ENCODE measurements at regions not wholly inside any gene's neighbourhood (a gene's known extent, or its start where the extent isn't known, plus 50 kb on each side); places are given as distances from the start of the nearest gene placed in this dataset.

DNA sequence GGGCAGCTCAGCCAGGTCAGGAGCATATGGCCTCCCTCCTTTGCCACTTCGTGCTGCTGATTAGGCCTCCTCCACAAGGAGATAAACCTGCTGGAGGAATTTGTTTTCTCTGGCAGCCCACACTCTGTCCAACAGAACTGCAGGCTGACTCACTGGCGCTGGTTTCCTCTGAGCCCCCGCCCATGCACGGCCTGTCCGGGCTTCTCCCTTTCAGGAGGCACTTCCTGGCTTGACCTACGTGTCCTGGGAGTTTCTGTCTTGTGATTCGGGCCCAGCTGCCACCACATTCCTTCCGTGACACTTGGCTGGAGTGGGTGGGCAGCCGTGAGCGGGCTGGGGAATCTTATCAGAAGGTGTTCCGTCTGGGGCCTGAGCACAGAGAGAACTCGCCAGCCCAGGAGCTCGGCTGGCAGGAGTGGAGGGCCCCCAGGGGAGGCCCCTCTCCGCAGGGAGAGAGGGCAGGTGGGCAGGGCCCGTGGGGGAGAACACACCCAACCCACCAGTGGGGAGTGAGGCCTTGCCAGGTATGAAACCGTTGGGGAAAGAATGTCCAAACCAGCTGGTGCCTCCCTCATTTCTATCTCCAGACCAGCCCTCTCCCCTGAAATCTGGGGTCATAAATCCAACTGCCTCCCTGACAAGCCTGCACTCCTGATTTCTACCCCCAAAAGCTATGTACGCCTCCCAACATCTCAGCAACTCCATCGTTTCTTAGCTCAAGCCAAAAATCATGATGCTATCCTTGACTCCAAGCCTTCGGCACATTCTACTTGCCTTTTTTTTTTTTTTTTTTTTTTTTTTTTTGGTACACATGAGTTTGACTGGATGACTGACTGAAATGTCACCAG is 110.6 kb upstream of the MEF2A start:
- H3K9me3 ChIP-seq (ENCODE audit: control insufficient read depth, insufficient read depth, low read depth, low read length): no peaks in the 10 kb centered on the region; the same call in 1 of the 2 replicates
- H3K27ac ChIP-seq (ENCODE audit: extremely low read depth, low read depth, low read length): peak overlapping the region; percentile 13; the same call in 1 of the 2 replicates
- H3K36me3 ChIP-seq (ENCODE audit: control insufficient read depth in 2 of 2, insufficient read depth in 1 of 2, low read length in 2 of 2): no peaks in the 10 kb centered on the region
- POLR2A ChIA-PET: interaction anchor here (0.7 to 1.4 kb wide), 3 partner anchors 52 to 150 kb away, joined by 3 to 4 read pairs (median 4); no protein-coding TSS in a partner anchor
- peaks cover 7% of the 10 kb centered on the region for H3K4me1 ChIP-seq (ENCODE audit: control insufficient read depth, insufficient read depth, low read length)
- H3K4me3 ChIP-seq (ENCODE audit: low read depth, low read length): no peak overlapping the region
- CTCF ChIA-PET: interaction anchor here (0.6 to 1.6 kb wide), 5 partner anchors 60 to 870 kb away, joined by 3 to 4 read pairs (median 3); no protein-coding TSS in a partner anchor
- TF ChIP-seq ZNF133 (tag by site-specific recombination; IDR thresholded peaks at IDR 0.05) (no peak), ZBTB44 (tag by site-specific recombination; IDR thresholded peaks at IDR 0.05) (no peak), ZNF449 (tag by site-specific recombination; IDR thresholded peaks at IDR 0.05) (0 out of 2 replicates have a peak, but pooled peaks have one; percentile 28), ZNF157 (tag by site-specific recombination; IDR thresholded peaks at IDR 0.05) (no peak), ZIC2 (tag by site-specific recombination; IDR thresholded peaks at IDR 0.05) (peak; percentile 39; the same call in 1 of the 2 replicates), ZFHX2 (tag by site-specific recombination; conservative IDR thresholded peaks at IDR 0.05) (peak; percentile 94), EGR2 (tag by site-specific recombination; IDR thresholded peaks at IDR 0.05; ENCODE audit: low read depth) (peak; percentile 93)

DNA sequence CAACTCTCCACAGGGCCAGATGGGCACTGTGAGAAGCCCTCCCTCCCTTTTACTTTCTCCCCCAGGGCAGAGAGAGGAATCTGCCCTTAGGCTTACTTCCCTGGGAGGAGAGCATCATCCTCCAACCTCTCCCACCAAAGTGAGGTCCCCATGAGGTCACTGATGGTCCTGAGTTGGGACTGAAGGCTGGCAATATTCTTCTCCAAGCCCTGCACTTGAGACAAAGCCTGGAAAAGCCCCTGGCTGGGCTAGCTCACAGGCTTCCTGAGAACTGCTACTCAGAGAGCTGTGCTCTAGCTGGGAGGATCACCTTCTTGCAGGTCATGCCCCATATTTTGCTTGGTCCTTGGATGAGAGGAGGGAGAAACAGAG is 110.0 kb upstream of the MEF2A start:
- Histone ChIP-seq H3K9me3 (ENCODE audit: control insufficient read depth, insufficient read depth, low read depth, low read length) (no peaks in the 10 kb centered on the region; the same call in 1 of the 2 replicates), H3K36me3 (ENCODE audit: control insufficient read depth in 2 of 2, insufficient read depth in 1 of 2, low read length in 2 of 2) (no peaks in the 10 kb centered on the region), H3K4me3 (ENCODE audit: low read depth, low read length) (no peak overlapping the region), H3K27ac (ENCODE audit: extremely low read depth, low read depth, low read length) (no peak overlapping the region), H3K4me1 (ENCODE audit: control insufficient read depth, insufficient read depth, low read length) (peaks cover 3% of the 10 kb centered on the region)
- ChIA-PET CTCF (interaction anchor here (0.6 to 1.6 kb wide), 3 partner anchors 60 to 869 kb away, joined by 3 to 4 read pairs (median 3); no protein-coding TSS in a partner anchor), POLR2A (interaction anchor here (0.7 to 1.4 kb wide), 3 partner anchors 51 to 150 kb away, joined by 3 to 4 read pairs (median 4); no protein-coding TSS in a partner anchor)
- TF ChIP-seq ZNF768 (tag by site-specific recombination; IDR thresholded peaks at IDR 0.05): no peak
- no peak for TF ChIP-seq ZNF692 (tag by site-specific recombination; IDR thresholded peaks at IDR 0.05)
- no peak for TF ChIP-seq HOXD13 (CRISPR knock-in tag; IDR thresholded peaks at IDR 0.05; ENCODE audit: borderline replicate concordance)
- TF ChIP-seq ZNF596 (tag by site-specific recombination; IDR thresholded peaks at IDR 0.05): no peak
- TF ChIP-seq ZNF155 (tag by site-specific recombination; IDR thresholded peaks at IDR 0.05): no peak

- ChIA-PET POLR2A (no interaction called here), CTCF (no interaction called here)
- Histone ChIP-seq H3K27ac (ENCODE audit: extremely low read depth, low read depth, low read length) (no peak overlapping the region), H3K36me3 (ENCODE audit: control insufficient read depth in 2 of 2, insufficient read depth in 1 of 2, low read length in 2 of 2) (no peaks in the 10 kb centered on the region), H3K4me3 (ENCODE audit: low read depth, low read length) (no peak overlapping the region), H3K4me1 (ENCODE audit: control insufficient read depth, insufficient read depth, low read length) (no peaks in the 10 kb centered on the region), H3K9me3 (ENCODE audit: control insufficient read depth, insufficient read depth, low read depth, low read length) (peaks cover 2% of the 10 kb centered on the region)
- no peak for TF ChIP-seq ZNF221 (tag by site-specific recombination; IDR thresholded peaks at IDR 0.05; ENCODE audit: borderline replicate concordance)
- TF ChIP-seq TRIM28 (IDR thresholded peaks at IDR 0.05; ENCODE audit: borderline replicate concordance, low read length): peak; percentile 69; the same call in 1 of the 2 replicates
- no peak for TF ChIP-seq ZNF10 (tag by site-specific recombination; IDR thresholded peaks at IDR 0.05)
- TF ChIP-seq YY1 (tag by site-specific recombination; IDR thresholded peaks at IDR 0.05): no peak
- no peak for TF ChIP-seq SALL2 (tag by site-specific recombination; IDR thresholded peaks at IDR 0.05; ENCODE audit: borderline replicate concordance)
- TF ChIP-seq KLF10 (tag by site-specific recombination; IDR thresholded peaks at IDR 0.05): no peak
- TF ChIP-seq ZNF404 (tag by site-specific recombination; IDR thresholded peaks at IDR 0.05): no peak
- TF ChIP-seq ZNF248 (tag by site-specific recombination; IDR thresholded peaks at IDR 0.05): no peak
- no peak for TF ChIP-seq ZNF423 (tag by site-specific recombination; IDR thresholded peaks at IDR 0.05)
- TF ChIP-seq, protein P1, sequence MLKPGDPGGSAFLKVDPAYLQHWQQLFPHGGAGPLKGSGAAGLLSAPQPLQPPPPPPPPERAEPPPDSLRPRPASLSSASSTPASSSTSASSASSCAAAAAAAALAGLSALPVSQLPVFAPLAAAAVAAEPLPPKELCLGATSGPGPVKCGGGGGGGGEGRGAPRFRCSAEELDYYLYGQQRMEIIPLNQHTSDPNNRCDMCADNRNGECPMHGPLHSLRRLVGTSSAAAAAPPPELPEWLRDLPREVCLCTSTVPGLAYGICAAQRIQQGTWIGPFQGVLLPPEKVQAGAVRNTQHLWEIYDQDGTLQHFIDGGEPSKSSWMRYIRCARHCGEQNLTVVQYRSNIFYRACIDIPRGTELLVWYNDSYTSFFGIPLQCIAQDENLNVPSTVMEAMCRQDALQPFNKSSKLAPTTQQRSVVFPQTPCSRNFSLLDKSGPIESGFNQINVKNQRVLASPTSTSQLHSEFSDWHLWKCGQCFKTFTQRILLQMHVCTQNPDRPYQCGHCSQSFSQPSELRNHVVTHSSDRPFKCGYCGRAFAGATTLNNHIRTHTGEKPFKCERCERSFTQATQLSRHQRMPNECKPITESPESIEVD (tag by site-specific recombination; IDR thresholded peaks at IDR 0.05): no peak
- no peak for TF ChIP-seq ZNF776 (tag by site-specific recombination; IDR thresholded peaks at IDR 0.05; ENCODE audit: borderline replicate concordance)
- peak; percentile 89 for TF ChIP-seq SETDB1 (IDR thresholded peaks at IDR 0.05; ENCODE audit: insufficient read length, low read length)
Measured at GRCh38 chr15:99464137-99464536, 101.6 kb upstream of the MEF2A start.

All from HEK293 (cell line).